KMS-11 (cell line): ENCODE measurements at regions not wholly inside any gene's neighbourhood (a gene's known extent, or its start where the extent isn't known, plus 50 kb on each side); places are given as distances from the start of the nearest gene placed in this dataset.

Source experiments
- H2AFZ ChIP-seq: fragments of 200-600 bp; sonication (generic); 2 replicates; pipeline ENCODE4 v1.6.1; 2016; ENCODE audit warnings: antibody characterized with exemption, mixed run types, low read depth
- H3K27ac ChIP-seq: fragments of 200-600 bp; sonication (generic); 2 replicates; pipeline ENCODE4 v1.6.1; 2016; ENCODE audit warnings: mild to moderate bottlenecking, mixed run types
- H3K27me3 ChIP-seq: fragments of 200-600 bp; sonication (generic); 2 replicates; pipeline ENCODE4 v1.6.1; 2017; ENCODE audit warnings: mild to moderate bottlenecking, low read depth, mixed run types, moderate library complexity; ENCODE audit not compliant: insufficient read depth
- H3K36me3 ChIP-seq: fragments of 200-600 bp; sonication (generic); 2 replicates; pipeline ENCODE4 v1.6.1; 2017; ENCODE audit warnings: mild to moderate bottlenecking, mixed run types; ENCODE audit not compliant: insufficient read depth
- H3K4me1 ChIP-seq: fragments of 200-600 bp; sonication (generic); 2 replicates; pipeline ENCODE4 v1.6.1; 2016; ENCODE audit warnings: mild to moderate bottlenecking, low read depth, mixed run types; ENCODE audit not compliant: poor library complexity, severe bottlenecking
- H3K4me2 ChIP-seq: fragments of 200-600 bp; sonication (generic); 2 replicates; pipeline ENCODE4 v1.7.0; 2016; ENCODE audit warnings: mild to moderate bottlenecking, mixed run types
- H3K4me3 ChIP-seq: fragments of 200-600 bp; sonication (generic); IDR thresholded peaks from 2 replicates; pipeline ENCODE4 v1.6.1; 2017; ENCODE audit warnings: low read depth, low read length, mixed read lengths; ENCODE audit not compliant: insufficient read depth
- H3K79me2 ChIP-seq: fragments of 200-600 bp; sonication (generic); 2 replicates; pipeline ENCODE4 v1.6.1; 2016; ENCODE audit warnings: low read depth, mixed run types; ENCODE audit not compliant: insufficient read depth
- H3K9ac ChIP-seq: fragments of 200-600 bp; sonication (generic); 2 replicates; pipeline ENCODE4 v1.6.1; 2016; ENCODE audit warnings: mild to moderate bottlenecking, mixed run types
- H4K20me1 ChIP-seq: fragments of 200-600 bp; sonication (generic); 2 replicates; pipeline ENCODE4 v1.6.1; 2016; ENCODE audit warnings: mild to moderate bottlenecking, mixed run types; ENCODE audit not compliant: insufficient read depth
- TF ChIP-seq, protein P1 (sequence below): fragments of 200-600 bp; sonication (generic); conservative IDR thresholded peaks from 2 replicates; pipeline ENCODE4 v1.6.1; 2017; ENCODE audit warnings: low read depth, mild to moderate bottlenecking, antibody characterized with exemption, low read length, moderate library complexity, mixed read lengths

DNA sequence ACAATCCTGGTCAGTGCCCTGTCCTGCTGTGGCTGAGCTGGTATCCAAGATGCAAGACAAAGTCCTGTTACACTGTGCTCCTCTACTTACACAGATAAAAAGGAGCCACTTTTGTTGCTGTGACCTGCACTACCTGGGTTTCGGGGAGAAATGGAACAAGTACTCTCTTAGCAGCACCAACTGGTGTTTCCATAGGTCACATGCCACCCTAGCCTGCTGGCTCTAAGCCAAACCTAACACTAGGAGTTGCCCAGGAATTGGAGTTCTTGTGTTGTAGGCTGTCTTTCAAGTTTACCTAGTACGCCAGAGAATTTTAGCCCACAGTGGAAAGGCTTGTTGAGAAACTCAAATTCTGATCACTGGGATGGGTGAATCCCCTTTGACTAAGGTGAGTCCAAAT, 727.4 kb downstream of the FAM133A start:
- no peaks in the 10 kb centered on the region for H3K36me3 ChIP-seq
- H3K79me2 ChIP-seq, result no peaks in the 10 kb centered on the region
- no peaks in the 10 kb centered on the region for H3K4me1 ChIP-seq
- TF ChIP-seq, protein P1, sequence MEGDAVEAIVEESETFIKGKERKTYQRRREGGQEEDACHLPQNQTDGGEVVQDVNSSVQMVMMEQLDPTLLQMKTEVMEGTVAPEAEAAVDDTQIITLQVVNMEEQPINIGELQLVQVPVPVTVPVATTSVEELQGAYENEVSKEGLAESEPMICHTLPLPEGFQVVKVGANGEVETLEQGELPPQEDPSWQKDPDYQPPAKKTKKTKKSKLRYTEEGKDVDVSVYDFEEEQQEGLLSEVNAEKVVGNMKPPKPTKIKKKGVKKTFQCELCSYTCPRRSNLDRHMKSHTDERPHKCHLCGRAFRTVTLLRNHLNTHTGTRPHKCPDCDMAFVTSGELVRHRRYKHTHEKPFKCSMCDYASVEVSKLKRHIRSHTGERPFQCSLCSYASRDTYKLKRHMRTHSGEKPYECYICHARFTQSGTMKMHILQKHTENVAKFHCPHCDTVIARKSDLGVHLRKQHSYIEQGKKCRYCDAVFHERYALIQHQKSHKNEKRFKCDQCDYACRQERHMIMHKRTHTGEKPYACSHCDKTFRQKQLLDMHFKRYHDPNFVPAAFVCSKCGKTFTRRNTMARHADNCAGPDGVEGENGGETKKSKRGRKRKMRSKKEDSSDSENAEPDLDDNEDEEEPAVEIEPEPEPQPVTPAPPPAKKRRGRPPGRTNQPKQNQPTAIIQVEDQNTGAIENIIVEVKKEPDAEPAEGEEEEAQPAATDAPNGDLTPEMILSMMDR, result no peak
- H3K27me3 ChIP-seq, result no peaks in the 10 kb centered on the region
- H2AFZ ChIP-seq, result no peak overlapping the region
- no peak overlapping the region for H3K4me2 ChIP-seq
- H3K27ac ChIP-seq, result no peak overlapping the region
- no peak overlapping the region for H3K4me3 ChIP-seq
- H4K20me1 ChIP-seq, result no peaks in the 10 kb centered on the region
- no peak overlapping the region for H3K9ac ChIP-seq

DNA sequence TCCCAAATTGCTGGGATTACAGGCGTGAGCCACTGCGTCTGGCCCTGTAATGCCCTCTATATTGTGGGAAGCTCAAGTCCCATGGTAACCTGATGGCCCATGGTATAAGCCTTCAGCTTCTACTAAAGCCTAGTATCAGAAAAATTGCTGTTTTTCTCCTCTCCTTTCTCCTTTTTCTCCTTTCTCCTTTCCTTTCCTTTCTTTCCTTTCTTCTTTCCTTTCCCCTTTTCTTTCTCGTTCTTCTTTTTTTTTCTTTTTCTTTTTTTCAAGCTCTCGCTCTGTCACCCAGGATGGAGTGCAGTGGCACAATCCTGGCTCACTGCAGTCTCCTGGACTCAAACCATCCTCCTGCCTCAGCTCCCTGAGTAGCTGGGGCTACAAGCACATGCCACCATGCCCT, 740.7 kb downstream of the FAM133A start:
- TF ChIP-seq, protein P1, result no peak
- no peak overlapping the region for H3K4me2 ChIP-seq
- H3K4me1 ChIP-seq, result no peaks in the 10 kb centered on the region
- H3K4me3 ChIP-seq, result no peak overlapping the region
- no peaks in the 10 kb centered on the region for H3K79me2 ChIP-seq
- no peak overlapping the region for H2AFZ ChIP-seq
- H3K9ac ChIP-seq, result no peak overlapping the region
- no peaks in the 10 kb centered on the region for H3K36me3 ChIP-seq
- H3K27ac ChIP-seq, result no peak overlapping the region
- no peaks in the 10 kb centered on the region for H4K20me1 ChIP-seq
- H3K27me3 ChIP-seq, result no peaks in the 10 kb centered on the region

DNA sequence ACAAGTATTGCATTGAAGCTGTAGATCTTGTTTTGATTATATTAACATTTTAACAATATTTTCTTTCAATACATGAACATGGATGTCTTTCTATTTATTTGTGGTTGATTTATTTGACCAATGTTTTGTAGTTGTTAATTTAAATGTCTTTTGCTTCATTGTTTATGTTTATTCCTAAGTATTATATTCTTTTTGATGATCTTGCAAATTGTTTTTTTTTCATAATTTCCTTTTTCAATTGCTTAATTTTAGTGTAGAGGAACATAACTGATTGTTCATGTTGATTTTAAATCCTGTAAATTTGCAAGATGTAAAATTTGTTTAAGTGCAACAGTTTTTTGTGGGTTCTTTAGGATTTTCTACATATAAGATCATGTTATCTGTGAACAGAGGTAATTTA, 744.1 kb downstream of the FAM133A start:
- H4K20me1 ChIP-seq, result no peaks in the 10 kb centered on the region
- H2AFZ ChIP-seq, result no peak overlapping the region
- TF ChIP-seq, protein P1, result no peak
- H3K4me1 ChIP-seq, result no peaks in the 10 kb centered on the region
- no peak overlapping the region for H3K9ac ChIP-seq
- H3K27me3 ChIP-seq, result no peaks in the 10 kb centered on the region
- H3K36me3 ChIP-seq, result no peaks in the 10 kb centered on the region
- no peak overlapping the region for H3K27ac ChIP-seq
- no peak overlapping the region for H3K4me2 ChIP-seq
- H3K79me2 ChIP-seq, result no peaks in the 10 kb centered on the region
- H3K4me3 ChIP-seq, result no peak overlapping the region

DNA sequence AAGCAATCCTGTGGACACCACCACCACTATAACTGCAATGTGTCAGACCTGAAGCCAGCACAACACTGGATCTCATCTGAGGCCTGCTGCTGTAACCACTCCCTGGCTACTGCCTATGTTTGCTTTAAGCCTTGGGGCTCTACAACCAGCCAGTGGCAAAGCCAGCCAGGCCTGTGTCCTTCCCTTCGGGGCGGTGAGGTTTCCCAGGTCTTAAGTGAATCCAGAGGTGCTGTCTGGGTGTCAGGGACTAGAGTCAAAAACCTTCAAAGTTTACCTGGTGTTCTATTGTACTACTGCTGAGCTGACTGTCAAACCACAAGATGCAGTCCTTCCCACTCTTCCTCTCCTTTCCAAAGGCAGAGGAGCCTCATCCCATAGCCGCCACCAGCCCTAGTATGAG, 750.5 kb downstream of the FAM133A start:
- H3K27me3 ChIP-seq, result no peaks in the 10 kb centered on the region
- no peaks in the 10 kb centered on the region for H4K20me1 ChIP-seq
- no peak overlapping the region for H3K4me2 ChIP-seq
- no peak overlapping the region for H2AFZ ChIP-seq
- no peak overlapping the region for H3K4me3 ChIP-seq
- no peaks in the 10 kb centered on the region for H3K36me3 ChIP-seq
- H3K9ac ChIP-seq, result no peak overlapping the region
- H3K4me1 ChIP-seq, result no peaks in the 10 kb centered on the region
- TF ChIP-seq, protein P1, result no peak
- H3K79me2 ChIP-seq, result no peaks in the 10 kb centered on the region
- H3K27ac ChIP-seq, result no peak overlapping the region

DNA sequence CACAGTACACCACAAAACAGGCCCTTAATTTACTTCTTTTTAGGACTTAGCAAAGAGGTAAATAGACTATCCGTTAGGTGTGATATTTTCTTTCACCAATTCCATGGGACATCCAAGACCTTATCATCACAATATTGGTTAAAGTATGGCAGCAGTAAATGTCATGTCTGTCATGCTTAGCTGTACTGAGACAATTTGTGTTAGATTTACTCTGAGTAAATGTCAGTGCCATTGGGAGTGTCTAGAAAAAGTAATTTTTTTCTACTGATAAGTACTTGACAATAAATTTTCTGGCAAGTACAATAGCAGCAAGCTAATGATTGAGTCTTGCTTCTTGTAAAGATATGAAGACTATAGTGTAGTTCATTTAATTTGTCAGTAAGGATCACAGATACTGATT, 756.1 kb downstream of the FAM133A start:
- H3K27me3 ChIP-seq, result no peaks in the 10 kb centered on the region
- no peak overlapping the region for H3K4me3 ChIP-seq
- no peaks in the 10 kb centered on the region for H4K20me1 ChIP-seq
- H3K4me2 ChIP-seq, result no peak overlapping the region
- H2AFZ ChIP-seq, result no peak overlapping the region
- H3K36me3 ChIP-seq, result no peaks in the 10 kb centered on the region
- H3K27ac ChIP-seq, result no peak overlapping the region
- H3K4me1 ChIP-seq, result no peaks in the 10 kb centered on the region
- no peak overlapping the region for H3K9ac ChIP-seq
- no peaks in the 10 kb centered on the region for H3K79me2 ChIP-seq
- TF ChIP-seq, protein P1, result no peak
